Hepatocyte (in vitro differentiated cells): ENCODE measurements at regions not wholly inside any gene's neighbourhood (a gene's known extent, or its start where the extent isn't known, plus 50 kb on each side); places are given as distances from the start of the nearest gene placed in this dataset.

Source experiments
- DNase-seq: peaks from one replicate; pipeline ENCODE4 v3.0.0-alpha.2; 2016; ENCODE audit warnings: low spot score
- H2AFZ ChIP-seq: fragments of 200-600 bp; sonication (generic); 2 replicates; pipeline ENCODE4 v1.6.0; 2016; ENCODE audit warnings: antibody characterized with exemption, mild to moderate bottlenecking
- H3K27ac ChIP-seq: fragments of 200-600 bp; sonication (generic); 2 replicates; pipeline ENCODE4 v1.5.1; 2016; ENCODE audit warnings: mild to moderate bottlenecking
- H3K27me3 ChIP-seq: fragments of 200-600 bp; sonication (generic); 2 replicates; pipeline ENCODE4 v1.6.1; 2016
- H3K36me3 ChIP-seq: fragments of 200-600 bp; sonication (generic); replicated peaks from 2 replicates; pipeline ENCODE4 v1.5.1; 2016; ENCODE audit warnings: low read depth; ENCODE audit not compliant: insufficient read depth
- H3K4me1 ChIP-seq: fragments of 200-600 bp; sonication (generic); 2 replicates; pipeline ENCODE4 v1.5.1; 2016; ENCODE audit warnings: mild to moderate bottlenecking, moderate library complexity; ENCODE audit not compliant: insufficient read depth
- H3K4me2 ChIP-seq: fragments of 200-600 bp; sonication (generic); 2 replicates; pipeline ENCODE4 v1.6.0; 2016
- H3K4me3 ChIP-seq: fragments of 200-600 bp; sonication (generic); 2 replicates; pipeline ENCODE4 v1.5.1; 2016; ENCODE audit warnings: mild to moderate bottlenecking
- H3K79me2 ChIP-seq: fragments of 200-600 bp; sonication (generic); 2 replicates; pipeline ENCODE4 v1.6.0; 2017; ENCODE audit warnings: mild to moderate bottlenecking
- H3K9me2 ChIP-seq: fragments of 200-600 bp; sonication (generic); replicated peaks from 2 replicates; pipeline ENCODE4 v1.6.0; 2017; ENCODE audit warnings: mild to moderate bottlenecking; ENCODE audit not compliant: insufficient read depth
- H3K9me3 ChIP-seq: fragments of 200-600 bp; sonication (generic); 2 replicates; pipeline ENCODE4 v1.5.1; 2016; ENCODE audit warnings: low read depth, mild to moderate bottlenecking
- H4K20me1 ChIP-seq: fragments of 200-600 bp; sonication (generic); 2 replicates; pipeline ENCODE4 v1.6.0; 2016; ENCODE audit warnings: mild to moderate bottlenecking; ENCODE audit not compliant: insufficient read depth, poor library complexity, severe bottlenecking
- EZH2 ChIP-seq: fragments of 200-600 bp; sonication (generic); IDR thresholded peaks from 2 replicates; pipeline ENCODE4 v1.6.1; 2016; ENCODE audit warnings: antibody characterized with exemption, mild to moderate bottlenecking, borderline replicate concordance
- EZH2phosphoT487 ChIP-seq: fragments of 200-600 bp; sonication (generic); IDR thresholded peaks from one replicate; pipeline ENCODE4 v1.6.1; 2018; ENCODE audit warnings: antibody characterized with exemption, mild to moderate bottlenecking, low read depth, moderate library complexity; ENCODE audit not compliant: unreplicated experiment, severe bottlenecking
- whole genome bisulfite sequencing: methylation state at CpG from one replicate; pipeline ENCODE4 v1.1.6; 2016; ENCODE audit warnings: low lambda C conversion rate; ENCODE audit errors: missing lambda C conversion rate; 5-methylcytosine and 5-hydroxymethylcytosine counted together
- TF ChIP-seq, protein P1 (sequence below): fragments of 200-600 bp; sonication (generic); IDR thresholded peaks from 2 replicates; pipeline ENCODE4 v1.5.1; 2016; ENCODE audit warnings: antibody characterized with exemption, mild to moderate bottlenecking; ENCODE audit not compliant: poor library complexity

DNA sequence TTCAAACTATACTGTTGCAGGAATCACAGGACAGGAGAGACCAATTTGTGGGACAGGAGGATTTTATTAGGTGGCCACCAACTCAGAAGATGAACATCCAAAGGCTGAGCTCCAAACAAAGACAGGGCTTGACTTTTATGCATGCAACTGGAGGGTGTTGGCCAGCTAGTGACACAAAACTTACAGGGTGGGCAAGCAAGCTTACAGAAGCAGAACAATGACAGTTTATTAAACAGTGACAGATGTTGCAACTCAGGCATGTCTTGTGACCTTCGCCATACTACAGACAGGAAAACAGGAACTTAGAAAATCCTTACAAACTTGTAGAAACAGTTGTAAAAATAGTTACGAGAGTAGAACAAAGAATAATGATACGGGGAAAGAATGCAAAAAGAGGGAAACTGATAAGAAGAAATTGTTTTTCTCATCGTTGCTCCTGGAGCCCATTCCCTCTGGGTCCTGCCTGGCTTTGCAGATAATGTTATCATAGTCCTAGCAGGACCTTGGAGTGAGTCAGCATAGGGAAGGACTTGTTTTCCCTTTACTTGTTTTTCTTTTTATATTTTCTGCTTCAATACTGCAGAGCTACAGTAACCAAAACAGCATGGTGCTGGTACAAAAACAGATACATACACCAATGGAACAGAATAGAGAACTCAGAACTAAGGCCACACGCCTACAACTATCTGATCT, 2083.0 kb upstream of the ACO1 start:
- no peaks in the 10 kb centered on the region for H3K27me3 ChIP-seq
- no peaks in the 10 kb centered on the region for H3K9me3 ChIP-seq
- H2AFZ ChIP-seq: peak overlapping the region; percentile 24
- peak overlapping the region; percentile 31 for H3K27ac ChIP-seq
- DNase-seq: peak; percentile 28
- H3K4me1 ChIP-seq: no peaks in the 10 kb centered on the region
- no peaks in the 10 kb centered on the region for H3K79me2 ChIP-seq
- H3K9me2 ChIP-seq: no peaks in the 10 kb centered on the region
- H4K20me1 ChIP-seq: no peaks in the 10 kb centered on the region
- 26% methylated on average over 5 of the region's 5 CpGs for WGBS
- no peak overlapping the region for H3K4me3 ChIP-seq
- TF ChIP-seq, protein P1, sequence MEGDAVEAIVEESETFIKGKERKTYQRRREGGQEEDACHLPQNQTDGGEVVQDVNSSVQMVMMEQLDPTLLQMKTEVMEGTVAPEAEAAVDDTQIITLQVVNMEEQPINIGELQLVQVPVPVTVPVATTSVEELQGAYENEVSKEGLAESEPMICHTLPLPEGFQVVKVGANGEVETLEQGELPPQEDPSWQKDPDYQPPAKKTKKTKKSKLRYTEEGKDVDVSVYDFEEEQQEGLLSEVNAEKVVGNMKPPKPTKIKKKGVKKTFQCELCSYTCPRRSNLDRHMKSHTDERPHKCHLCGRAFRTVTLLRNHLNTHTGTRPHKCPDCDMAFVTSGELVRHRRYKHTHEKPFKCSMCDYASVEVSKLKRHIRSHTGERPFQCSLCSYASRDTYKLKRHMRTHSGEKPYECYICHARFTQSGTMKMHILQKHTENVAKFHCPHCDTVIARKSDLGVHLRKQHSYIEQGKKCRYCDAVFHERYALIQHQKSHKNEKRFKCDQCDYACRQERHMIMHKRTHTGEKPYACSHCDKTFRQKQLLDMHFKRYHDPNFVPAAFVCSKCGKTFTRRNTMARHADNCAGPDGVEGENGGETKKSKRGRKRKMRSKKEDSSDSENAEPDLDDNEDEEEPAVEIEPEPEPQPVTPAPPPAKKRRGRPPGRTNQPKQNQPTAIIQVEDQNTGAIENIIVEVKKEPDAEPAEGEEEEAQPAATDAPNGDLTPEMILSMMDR: no peak
- TF ChIP-seq EZH2: no peak
- TF ChIP-seq EZH2phosphoT487: no peak
- no peaks in the 10 kb centered on the region for H3K36me3 ChIP-seq
- peak overlapping the region; percentile 52 for H3K4me2 ChIP-seq

DNA sequence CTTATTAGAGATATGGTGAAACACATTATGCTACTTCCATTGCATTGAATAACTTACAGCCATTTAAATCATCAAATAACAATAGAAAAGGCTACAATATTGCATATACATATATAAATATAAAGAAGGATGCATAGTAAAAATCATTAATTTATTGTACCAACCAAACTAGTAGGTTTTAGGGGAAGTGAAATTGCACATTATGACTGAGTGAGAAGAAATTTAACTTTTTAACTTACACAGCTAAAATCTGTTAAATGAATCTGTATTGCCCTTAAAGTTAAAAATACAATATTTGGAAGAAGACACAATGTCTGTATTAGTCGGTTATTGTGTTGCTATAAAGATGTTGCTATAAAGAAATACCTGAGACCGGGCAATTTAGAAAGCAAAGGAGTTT, 2073.7 kb upstream of the ACO1 start:
- DNase-seq: no peak
- H3K9me3 ChIP-seq: no peaks in the 10 kb centered on the region
- TF ChIP-seq, protein P1: no peak
- no peak for TF ChIP-seq EZH2phosphoT487
- TF ChIP-seq EZH2: no peak
- no peak overlapping the region for H3K27ac ChIP-seq
- no peaks in the 10 kb centered on the region for H3K36me3 ChIP-seq
- no peak overlapping the region for H2AFZ ChIP-seq
- no peaks in the 10 kb centered on the region for H3K4me1 ChIP-seq
- WGBS: 81% methylated on average over 2 of the region's 2 CpGs
- H3K4me2 ChIP-seq: no peak overlapping the region
- no peaks in the 10 kb centered on the region for H3K79me2 ChIP-seq
- H4K20me1 ChIP-seq: no peaks in the 10 kb centered on the region
- no peaks in the 10 kb centered on the region for H3K9me2 ChIP-seq
- no peak overlapping the region for H3K4me3 ChIP-seq
- no peaks in the 10 kb centered on the region for H3K27me3 ChIP-seq

DNA sequence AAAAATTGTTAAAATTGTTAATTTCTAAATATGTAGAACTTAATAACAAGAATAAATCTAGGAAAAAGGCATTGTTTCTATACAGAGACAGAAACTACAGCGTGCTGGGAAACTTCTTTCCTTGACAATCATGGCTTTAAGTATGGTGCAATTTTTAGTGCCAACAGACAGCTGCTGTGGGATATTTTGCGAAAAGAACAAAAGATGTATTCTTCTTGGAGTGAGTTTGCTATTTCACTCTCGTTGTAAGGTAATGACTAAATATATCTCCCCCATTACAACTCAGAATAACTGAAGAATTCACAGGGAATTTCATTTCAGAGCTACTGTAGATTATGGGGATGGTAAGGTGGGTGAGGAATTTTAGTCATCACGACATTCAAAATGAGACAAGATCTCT, 2055.0 kb upstream of the ACO1 start:
- no peaks in the 10 kb centered on the region for H3K4me1 ChIP-seq
- no peaks in the 10 kb centered on the region for H3K36me3 ChIP-seq
- H3K9me2 ChIP-seq: no peaks in the 10 kb centered on the region
- no peaks in the 10 kb centered on the region for H3K27me3 ChIP-seq
- no peaks in the 10 kb centered on the region for H4K20me1 ChIP-seq
- DNase-seq: no peak
- TF ChIP-seq EZH2 (no peak), EZH2phosphoT487 (no peak)
- TF ChIP-seq, protein P1: no peak
- no peaks in the 10 kb centered on the region for H3K9me3 ChIP-seq
- H3K79me2 ChIP-seq: no peaks in the 10 kb centered on the region
- no peak overlapping the region for H2AFZ ChIP-seq
- whole genome bisulfite sequencing: 85% methylated on average over 4 of the region's 4 CpGs
- H3K4me3 ChIP-seq: no peak overlapping the region
- H3K27ac ChIP-seq: no peak overlapping the region
- H3K4me2 ChIP-seq: no peak overlapping the region
